ENCODE measurements at regions not wholly inside any gene's neighbourhood (a gene's known extent, or its start where the extent isn't known, plus 50 kb on each side); places are given as distances from the start of the nearest gene placed in this dataset.
"Not testable (repeated sequence)": the region's sequence is repeated elsewhere in the genome, so short reads cannot be mapped to it uniquely, and the experiment has no call there.

GRCh38 chr2:109669731-109670130, 55.6 kb downstream of the SOWAHC start:
- no peak for DNase-seq

DNA sequence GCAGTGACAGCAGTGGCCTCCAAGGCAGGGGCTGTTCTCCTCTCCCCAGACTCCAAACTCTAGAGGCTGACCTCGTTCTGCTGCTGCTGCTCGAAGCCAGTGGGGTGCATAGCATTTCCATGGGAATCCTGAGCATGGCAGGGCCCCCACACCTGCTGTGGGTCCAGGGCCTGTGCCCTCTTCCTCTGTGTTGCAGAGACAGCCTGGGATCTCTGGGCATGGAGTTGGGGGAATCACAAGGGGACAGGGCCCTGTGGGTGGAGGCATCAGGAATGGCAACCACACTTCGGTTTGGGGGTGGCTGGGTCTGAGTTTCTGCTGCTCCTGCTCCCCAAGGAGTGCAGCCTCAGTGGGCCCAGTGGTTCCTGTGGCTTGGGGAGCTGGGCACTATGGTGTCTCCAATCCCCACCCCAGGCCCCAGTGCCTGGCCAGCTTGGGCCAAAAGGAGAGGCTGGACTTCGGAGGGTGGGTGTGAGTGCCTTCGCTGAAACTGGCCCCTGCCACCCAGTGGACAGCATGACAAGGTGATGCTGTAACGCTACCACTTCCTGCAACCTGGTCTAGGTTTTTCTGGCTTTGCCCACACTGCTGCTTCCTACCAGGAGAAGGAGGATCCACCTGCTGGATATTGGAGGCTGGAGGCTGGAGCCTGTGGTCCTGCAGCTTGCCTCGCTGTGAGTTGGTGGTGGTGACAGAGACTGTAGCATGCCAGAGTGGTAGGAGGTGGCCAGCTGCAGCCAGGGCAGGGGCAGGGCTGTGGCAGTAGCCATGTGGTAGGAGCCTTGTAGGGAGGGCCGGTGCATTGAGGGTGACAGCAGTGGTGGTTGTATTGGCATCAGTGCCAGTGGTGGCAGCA, 56.6 kb downstream of the SOWAHC start:
- DNase-seq: no peak

- no peak for DNase-seq
Observed at GRCh38 chr2:109674894-109675534, 60.9 kb downstream of the SOWAHC start.

DNA sequence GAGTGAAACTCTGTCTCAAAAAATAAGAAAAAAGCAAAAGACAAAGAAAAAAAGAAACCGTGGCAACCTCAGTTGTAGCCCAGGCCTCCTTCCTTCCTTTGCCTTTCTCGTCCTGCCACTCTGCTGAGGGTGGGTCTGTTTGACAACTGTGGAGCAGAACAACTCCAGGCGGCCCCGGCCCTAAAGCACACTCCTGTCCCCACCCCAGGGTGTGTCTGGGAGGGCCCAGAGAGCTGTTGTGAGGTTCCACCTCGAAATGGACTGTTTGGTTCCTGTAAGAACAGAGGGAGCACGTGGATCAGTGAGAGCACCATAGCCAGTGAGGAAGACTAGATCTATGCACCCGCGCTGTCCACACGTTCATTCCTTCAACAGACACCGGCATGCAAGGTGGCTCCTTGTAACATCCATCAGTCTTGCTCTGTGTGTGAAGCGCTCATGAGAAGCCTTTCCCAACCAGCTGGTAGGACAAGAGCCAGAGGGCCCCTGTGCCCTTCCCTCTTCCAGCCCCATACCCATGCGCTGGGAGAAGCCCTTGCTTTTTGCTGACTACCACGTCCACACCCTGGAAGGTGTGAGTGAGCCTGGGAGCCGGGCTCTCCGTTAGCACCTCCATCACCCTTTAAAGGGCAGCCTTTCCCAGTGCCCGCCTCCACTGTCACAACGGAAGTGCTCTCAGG, 61.6 kb downstream of the SOWAHC start:
- DNase-seq: no peak

DNA sequence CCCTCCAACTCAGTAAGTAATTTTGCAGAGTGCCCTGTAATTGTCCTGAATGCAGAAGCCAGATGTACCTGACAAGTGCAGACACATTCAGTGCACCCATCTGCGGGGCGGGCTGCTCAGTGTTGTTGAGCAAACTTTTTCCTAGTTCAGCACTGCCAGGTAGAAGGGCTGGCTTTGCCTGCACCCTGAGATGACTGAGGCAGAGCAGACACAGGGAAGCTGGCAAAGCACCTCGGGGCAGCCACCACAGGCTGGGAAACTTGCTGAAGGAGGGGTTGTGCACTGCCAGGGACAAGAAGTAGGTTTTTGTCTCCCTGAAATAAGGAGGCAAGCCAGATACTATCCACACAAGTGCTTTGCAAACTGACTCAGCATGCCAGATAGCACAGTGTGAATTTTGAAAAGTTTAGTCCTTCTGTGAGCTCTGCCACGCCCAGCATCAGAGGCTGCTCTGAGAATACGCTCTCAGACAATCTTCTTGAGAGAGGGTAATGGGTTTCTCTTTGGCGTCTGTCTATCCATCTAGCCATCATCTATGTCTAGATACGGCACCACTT, 62.3 kb downstream of the SOWAHC start:
- DNase-seq: no peak

- DNase-seq: not testable (repeated sequence)
Observed at GRCh38 chr2:109677121-109677731, 63.1 kb downstream of the SOWAHC start.

DNA sequence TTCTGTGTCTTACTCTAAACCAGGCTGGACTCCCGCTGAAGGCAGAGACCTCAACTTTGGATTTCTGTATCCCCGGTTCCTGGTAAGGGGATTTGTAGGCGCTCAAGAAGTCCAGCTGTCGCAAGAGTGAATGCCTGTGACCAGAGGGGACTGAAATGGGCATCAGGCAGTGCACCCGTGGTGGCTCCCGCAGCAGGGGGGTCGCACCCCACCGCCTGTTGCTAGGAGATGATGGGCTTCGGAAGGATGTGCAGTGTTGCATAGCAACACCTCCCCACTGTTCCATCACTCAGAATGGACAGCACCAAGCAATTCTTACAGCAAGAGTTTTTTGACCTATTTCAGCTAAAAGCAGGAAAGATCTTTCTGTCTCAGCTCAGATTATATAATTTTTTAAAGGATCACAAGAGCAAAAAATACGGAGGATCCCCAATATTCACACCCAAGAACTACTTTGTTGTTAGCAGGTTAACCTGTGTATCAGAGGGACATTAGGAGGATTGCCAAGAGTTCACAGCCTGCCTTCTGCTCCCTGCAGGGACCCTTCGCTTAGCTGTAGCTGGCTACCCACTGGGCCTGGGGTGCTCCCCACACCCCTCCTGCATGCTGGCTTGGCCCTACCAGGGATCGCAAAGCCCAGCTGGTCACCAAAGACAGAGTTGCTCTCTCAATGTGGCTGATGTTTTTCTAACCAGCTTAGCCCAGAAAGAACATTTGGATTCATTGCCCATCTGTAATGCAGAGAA, 63.8 kb downstream of the SOWAHC start:
- DNase-seq: no peak

DNA sequence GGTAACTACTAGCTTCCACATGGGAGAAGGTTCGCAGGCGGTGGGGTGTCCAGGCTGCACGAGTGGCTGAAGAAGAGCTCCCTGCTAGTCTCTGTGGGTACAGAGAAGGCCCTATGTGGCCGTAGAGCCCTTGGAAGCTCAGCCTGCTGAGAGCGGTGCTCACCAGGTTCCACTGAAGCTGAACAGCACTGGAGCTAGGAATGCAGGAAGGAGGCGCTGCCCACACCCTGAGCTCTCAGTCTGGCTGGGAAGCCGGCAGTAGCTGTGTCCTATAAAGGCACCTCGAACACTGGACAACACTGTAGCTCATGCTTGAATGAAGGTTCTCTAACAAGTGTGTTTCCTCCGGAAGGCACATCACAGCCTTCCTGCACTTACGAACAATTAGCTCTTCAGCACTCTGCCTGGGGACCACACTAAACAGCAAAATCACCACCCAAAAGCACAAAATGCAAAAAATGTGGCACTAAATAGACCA, 64.6 kb downstream of the SOWAHC start:
- DNase-seq: not testable (repeated sequence)

DNA sequence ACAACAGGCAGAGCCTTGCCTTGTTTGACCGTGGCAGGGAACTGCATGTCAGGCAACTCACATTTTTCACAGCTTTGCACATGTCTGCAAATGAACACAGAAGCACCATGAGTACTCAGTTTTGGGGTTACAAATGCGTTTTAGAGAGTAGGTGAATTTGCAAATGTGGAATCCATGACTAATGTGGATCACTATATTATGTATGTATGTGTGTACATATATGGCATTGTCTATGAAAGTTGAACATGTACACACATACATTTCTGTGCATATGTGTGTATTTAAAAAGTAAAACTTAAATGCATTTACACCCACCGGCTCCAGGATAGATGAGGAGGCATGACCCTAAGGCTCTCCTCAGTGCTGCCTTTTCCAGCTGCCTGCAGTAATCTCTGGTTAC, 65.1 kb downstream of the SOWAHC start:
- no peak for DNase-seq

DNA sequence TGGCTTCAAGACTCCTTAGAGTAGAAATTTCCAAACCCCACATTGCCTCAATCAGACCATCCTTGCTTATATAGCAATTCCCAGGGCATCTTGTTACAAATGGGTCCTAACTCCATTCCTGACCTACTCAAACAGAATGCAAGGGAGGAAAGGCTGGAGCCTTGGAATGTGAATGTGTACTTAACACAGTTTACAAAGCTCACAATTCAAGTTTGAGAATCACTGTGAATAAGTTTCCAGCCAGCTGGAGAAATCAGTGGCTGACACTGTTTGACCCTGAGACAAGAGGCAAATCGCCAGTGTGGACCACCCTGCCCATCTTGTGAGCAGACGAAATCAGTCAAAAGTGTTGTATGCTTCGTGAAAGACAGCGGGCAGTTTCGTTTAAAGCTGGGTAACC, 65.5 kb downstream of the SOWAHC start:
- DNase-seq: no peak

- no peak for DNase-seq
Observed at GRCh38 chr2:109680523-109681297, 66.5 kb downstream of the SOWAHC start.

DNA sequence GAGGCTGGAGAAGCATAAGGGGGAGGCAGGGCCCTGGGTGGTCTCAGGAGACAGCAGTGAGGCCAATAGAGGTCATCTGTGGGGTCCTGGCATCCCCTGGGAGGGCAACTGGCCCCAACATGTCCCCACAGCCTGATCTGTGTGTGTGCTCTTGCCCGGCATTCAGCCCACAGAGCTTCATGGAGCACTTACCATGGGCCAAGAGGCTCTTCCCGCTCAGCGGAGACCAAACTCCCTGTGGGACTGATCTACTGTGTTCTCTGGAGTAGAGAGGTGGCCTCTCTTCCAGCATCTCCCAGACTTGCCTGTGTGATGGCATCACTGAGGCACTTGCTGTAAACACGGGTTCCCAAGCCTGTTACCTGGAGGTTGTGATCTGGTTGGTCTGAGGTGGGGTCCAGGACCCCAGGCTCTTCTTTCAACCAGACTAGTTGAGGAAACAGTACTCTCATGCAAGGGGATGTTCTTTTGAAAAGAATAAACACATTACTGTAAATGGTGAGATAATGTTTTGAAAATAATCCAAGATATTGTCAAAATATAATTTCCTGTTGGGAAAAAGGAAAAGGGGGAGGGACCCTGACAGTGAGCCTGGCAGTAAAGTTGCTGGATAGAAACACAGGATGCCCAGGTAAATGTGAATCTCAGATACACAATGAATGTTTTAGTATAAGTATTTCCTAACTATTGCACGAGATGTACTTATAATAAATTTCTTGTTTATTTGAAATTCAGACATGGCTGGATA, 67.6 kb downstream of the SOWAHC start:
- DNase-seq: no peak

- no peak for DNase-seq
Observed at GRCh38 chr2:109683452-109683851, 69.3 kb downstream of the SOWAHC start.

DNA sequence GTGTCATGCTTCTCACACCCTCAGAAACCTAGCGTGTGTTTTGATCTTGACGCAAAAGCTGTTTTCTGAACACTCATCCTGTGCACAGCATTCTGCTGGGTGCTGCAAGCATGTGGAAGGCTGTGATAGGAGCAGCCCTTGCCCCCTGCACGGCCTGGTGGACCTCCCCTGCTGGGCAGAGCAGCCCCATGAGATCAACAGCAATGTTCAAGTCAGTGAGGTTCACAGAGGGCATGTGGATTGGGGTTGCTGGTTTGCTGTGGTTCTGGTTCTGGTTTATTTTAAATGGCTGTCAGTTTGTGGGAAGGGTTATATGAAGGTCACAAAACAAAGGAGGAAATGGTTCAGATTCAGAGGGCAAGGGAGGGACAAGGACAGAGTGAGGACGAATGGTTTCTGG, 71.3 kb downstream of the SOWAHC start:
- DNase-seq: peak; percentile 37

DNA sequence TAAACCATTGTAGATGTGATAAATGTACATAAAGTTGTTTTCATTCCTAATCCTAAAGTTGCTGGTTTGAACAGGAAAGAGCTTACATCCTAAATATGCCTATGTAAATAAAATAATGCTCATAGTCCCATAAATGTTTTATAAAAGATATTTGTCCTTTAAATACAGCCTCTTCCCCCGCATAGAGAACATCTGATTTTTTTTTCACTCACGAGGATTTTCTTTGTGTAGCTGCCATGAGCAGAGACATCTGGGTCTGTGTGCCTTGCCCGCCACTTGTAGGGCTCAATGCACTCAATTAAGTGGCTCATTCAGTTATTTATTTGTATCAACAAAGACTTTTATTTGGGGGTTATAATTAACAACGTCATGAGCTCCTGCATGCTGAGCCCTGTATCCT, 72.8 kb downstream of the SOWAHC start:
- no peak for DNase-seq

GRCh38 chr2:109689182-109689930, 75.2 kb downstream of the SOWAHC start:
- DNase-seq: no peak

GRCh38 chr2:109689973-109690372, 75.8 kb downstream of the SOWAHC start:
- no peak for DNase-seq

- DNase-seq: no peak
Observed at GRCh38 chr2:109690457-109690821, 76.3 kb downstream of the SOWAHC start.

- no peak for DNase-seq
Observed at GRCh38 chr2:109690822-109691541, 76.8 kb downstream of the SOWAHC start.
